ENCODE measurements at regions not wholly inside any gene's neighbourhood (a gene's known extent, or its start where the extent isn't known, plus 50 kb on each side); places are given as distances from the start of the nearest gene placed in this dataset.
A peak's percentile ranks its signal among the peaks of the same experiment; 100 is the strongest.
"Not testable (repeated sequence)": the region's sequence is repeated elsewhere in the genome, so short reads cannot be mapped to it uniquely, and the experiment has no call there.

DNA sequence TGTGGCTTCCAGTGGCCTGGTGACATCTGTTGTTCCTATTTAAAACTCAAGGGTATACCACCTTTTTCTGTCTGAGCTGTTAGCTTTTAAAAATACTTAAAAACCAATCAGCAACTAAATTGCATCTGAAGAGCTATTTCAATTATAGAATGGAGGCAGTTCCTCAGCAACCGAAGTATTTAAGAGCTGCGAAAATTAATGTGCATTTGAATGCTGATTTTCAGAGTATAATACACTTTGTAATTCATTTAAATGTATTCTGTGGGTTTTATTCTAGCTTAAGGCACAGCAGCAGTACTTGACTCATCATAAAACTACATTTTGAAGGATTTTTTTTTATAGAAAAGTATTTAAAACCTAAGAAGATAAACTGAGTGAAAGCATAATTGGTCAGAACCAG is 404.9 kb upstream of the PRKCQ start:
- H3K4me3 ChIP-seq = no peak overlapping the region
- no peak for DNase-seq (ENCODE audit: low spot score)
- Mint-ChIP-seq H3K27ac (no peak overlapping the region), H3K4me3 (no peak overlapping the region), H3K36me3 (ENCODE audit: low read depth) (no peaks in the 10 kb centered on the region), H3K27me3 (ENCODE audit: insufficient read depth, low read depth, poor library complexity) (peaks cover 8% of the 10 kb centered on the region), H3K4me1 (peaks cover 4% of the 10 kb centered on the region; the same call in 1 of the 3 replicates), H3K9me3 (no peaks in the 10 kb centered on the region)
- H3K27ac ChIP-seq (ENCODE audit: low read depth) = no peak overlapping the region
- H4K20me1 ChIP-seq (replicated peaks; ENCODE audit: insufficient read depth) = no peaks in the 10 kb centered on the region
- no peak overlapping the region for H3K4me2 ChIP-seq
- H3K9me2 ChIP-seq (ENCODE audit: insufficient read depth) = no peaks in the 10 kb centered on the region
- peaks cover 8% of the 10 kb centered on the region; the same call in 1 of the 2 replicates for H3K4me1 ChIP-seq (ENCODE audit: insufficient read depth)
- TF ChIP-seq, protein P1, sequence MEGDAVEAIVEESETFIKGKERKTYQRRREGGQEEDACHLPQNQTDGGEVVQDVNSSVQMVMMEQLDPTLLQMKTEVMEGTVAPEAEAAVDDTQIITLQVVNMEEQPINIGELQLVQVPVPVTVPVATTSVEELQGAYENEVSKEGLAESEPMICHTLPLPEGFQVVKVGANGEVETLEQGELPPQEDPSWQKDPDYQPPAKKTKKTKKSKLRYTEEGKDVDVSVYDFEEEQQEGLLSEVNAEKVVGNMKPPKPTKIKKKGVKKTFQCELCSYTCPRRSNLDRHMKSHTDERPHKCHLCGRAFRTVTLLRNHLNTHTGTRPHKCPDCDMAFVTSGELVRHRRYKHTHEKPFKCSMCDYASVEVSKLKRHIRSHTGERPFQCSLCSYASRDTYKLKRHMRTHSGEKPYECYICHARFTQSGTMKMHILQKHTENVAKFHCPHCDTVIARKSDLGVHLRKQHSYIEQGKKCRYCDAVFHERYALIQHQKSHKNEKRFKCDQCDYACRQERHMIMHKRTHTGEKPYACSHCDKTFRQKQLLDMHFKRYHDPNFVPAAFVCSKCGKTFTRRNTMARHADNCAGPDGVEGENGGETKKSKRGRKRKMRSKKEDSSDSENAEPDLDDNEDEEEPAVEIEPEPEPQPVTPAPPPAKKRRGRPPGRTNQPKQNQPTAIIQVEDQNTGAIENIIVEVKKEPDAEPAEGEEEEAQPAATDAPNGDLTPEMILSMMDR (conservative IDR thresholded peaks at IDR 0.05; ENCODE audit: low read depth in 2 of 2) = no peak
- no peak for TF ChIP-seq STAT1 (IDR thresholded peaks at IDR 0.05; ENCODE audit: unreplicated experiment)
- TF ChIP-seq, protein P2, sequence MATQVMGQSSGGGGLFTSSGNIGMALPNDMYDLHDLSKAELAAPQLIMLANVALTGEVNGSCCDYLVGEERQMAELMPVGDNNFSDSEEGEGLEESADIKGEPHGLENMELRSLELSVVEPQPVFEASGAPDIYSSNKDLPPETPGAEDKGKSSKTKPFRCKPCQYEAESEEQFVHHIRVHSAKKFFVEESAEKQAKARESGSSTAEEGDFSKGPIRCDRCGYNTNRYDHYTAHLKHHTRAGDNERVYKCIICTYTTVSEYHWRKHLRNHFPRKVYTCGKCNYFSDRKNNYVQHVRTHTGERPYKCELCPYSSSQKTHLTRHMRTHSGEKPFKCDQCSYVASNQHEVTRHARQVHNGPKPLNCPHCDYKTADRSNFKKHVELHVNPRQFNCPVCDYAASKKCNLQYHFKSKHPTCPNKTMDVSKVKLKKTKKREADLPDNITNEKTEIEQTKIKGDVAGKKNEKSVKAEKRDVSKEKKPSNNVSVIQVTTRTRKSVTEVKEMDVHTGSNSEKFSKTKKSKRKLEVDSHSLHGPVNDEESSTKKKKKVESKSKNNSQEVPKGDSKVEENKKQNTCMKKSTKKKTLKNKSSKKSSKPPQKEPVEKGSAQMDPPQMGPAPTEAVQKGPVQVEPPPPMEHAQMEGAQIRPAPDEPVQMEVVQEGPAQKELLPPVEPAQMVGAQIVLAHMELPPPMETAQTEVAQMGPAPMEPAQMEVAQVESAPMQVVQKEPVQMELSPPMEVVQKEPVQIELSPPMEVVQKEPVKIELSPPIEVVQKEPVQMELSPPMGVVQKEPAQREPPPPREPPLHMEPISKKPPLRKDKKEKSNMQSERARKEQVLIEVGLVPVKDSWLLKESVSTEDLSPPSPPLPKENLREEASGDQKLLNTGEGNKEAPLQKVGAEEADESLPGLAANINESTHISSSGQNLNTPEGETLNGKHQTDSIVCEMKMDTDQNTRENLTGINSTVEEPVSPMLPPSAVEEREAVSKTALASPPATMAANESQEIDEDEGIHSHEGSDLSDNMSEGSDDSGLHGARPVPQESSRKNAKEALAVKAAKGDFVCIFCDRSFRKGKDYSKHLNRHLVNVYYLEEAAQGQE (IDR thresholded peaks at IDR 0.05; ENCODE audit: unreplicated experiment) = no peak
- no peak for TF ChIP-seq CREB1 (CRISPR knock-in tag; IDR thresholded peaks at IDR 0.05; ENCODE audit: low read depth)
- TF ChIP-seq, protein P3, sequence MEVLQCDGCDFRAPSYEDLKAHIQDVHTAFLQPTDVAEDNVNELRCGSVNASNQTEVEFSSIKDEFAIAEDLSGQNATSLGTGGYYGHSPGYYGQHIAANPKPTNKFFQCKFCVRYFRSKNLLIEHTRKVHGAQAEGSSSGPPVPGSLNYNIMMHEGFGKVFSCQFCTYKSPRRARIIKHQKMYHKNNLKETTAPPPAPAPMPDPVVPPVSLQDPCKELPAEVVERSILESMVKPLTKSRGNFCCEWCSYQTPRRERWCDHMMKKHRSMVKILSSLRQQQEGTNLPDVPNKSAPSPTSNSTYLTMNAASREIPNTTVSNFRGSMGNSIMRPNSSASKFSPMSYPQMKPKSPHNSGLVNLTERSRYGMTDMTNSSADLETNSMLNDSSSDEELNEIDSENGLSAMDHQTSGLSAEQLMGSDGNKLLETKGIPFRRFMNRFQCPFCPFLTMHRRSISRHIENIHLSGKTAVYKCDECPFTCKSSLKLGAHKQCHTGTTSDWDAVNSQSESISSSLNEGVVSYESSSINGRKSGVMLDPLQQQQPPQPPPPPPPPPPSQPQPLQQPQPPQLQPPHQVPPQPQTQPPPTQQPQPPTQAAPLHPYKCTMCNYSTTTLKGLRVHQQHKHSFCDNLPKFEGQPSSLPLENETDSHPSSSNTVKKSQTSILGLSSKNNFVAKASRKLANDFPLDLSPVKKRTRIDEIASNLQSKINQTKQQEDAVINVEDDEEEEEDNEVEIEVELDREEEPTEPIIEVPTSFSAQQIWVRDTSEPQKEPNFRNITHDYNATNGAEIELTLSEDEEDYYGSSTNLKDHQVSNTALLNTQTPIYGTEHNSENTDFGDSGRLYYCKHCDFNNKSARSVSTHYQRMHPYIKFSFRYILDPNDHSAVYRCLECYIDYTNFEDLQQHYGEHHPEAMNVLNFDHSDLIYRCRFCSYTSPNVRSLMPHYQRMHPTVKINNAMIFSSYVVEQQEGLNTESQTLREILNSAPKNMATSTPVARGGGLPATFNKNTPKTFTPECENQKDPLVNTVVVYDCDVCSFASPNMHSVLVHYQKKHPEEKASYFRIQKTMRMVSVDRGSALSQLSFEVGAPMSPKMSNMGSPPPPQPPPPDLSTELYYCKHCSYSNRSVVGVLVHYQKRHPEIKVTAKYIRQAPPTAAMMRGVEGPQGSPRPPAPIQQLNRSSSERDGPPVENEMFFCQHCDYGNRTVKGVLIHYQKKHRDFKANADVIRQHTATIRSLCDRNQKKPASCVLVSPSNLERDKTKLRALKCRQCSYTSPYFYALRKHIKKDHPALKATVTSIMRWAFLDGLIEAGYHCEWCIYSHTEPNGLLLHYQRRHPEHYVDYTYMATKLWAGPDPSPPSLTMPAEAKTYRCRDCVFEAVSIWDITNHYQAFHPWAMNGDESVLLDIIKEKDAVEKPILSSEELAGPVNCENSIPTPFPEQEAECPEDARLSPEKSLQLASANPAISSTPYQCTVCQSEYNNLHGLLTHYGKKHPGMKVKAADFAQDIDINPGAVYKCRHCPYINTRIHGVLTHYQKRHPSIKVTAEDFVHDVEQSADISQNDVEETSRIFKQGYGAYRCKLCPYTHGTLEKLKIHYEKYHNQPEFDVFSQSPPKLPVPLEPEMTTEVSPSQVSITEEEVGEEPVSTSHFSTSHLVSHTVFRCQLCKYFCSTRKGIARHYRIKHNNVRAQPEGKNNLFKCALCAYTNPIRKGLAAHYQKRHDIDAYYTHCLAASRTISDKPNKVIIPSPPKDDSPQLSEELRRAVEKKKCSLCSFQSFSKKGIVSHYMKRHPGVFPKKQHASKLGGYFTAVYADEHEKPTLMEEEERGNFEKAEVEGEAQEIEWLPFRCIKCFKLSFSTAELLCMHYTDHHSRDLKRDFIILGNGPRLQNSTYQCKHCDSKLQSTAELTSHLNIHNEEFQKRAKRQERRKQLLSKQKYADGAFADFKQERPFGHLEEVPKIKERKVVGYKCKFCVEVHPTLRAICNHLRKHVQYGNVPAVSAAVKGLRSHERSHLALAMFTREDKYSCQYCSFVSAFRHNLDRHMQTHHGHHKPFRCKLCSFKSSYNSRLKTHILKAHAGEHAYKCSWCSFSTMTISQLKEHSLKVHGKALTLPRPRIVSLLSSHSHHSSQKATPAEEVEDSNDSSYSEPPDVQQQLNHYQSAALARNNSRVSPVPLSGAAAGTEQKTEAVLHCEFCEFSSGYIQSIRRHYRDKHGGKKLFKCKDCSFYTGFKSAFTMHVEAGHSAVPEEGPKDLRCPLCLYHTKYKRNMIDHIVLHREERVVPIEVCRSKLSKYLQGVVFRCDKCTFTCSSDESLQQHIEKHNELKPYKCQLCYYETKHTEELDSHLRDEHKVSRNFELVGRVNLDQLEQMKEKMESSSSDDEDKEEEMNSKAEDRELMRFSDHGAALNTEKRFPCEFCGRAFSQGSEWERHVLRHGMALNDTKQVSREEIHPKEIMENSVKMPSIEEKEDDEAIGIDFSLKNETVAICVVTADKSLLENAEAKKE (CRISPR knock-in tag; IDR thresholded peaks at IDR 0.05) = no peak
- no peaks in the 10 kb centered on the region; the same call in 1 of the 2 replicates for H3K79me2 ChIP-seq (replicated peaks; ENCODE audit: insufficient read depth)
- H3K27me3 ChIP-seq (ENCODE audit: insufficient read depth) = no peaks in the 10 kb centered on the region
- no peak for ATAC-seq
- H3K36me3 ChIP-seq (ENCODE audit: insufficient read depth) = no peaks in the 10 kb centered on the region
- H2AFZ ChIP-seq = 0 out of 2 replicates have a peak overlapping the region, but pooled peaks have one; percentile 52
- no peaks in the 10 kb centered on the region for H3F3A ChIP-seq (replicated peaks; ENCODE audit: low read depth)

DNA sequence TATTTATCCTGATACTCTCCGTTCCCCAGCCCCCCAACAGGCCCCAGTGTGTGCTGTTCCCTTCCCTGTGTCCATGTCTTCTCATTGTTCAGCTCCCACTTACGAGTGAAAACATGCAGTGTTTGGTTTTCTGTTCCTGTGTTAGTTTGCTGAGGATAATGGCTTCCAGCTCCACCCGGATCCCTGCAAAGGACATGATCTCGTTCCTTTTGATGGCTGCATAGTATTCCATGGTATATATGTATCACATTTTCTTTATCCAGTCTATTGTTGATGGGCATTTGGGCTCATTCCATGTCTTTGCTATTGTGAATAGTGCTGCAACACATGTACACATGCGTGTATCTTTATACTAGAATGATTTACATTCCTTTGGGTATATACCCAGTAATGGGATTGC is 403.9 kb upstream of the PRKCQ start:
- not testable (repeated sequence) for H3F3A ChIP-seq (replicated peaks; ENCODE audit: low read depth); H3K79me2 ChIP-seq (replicated peaks; ENCODE audit: insufficient read depth); H3K27me3 Mint-ChIP-seq (ENCODE audit: insufficient read depth, low read depth, poor library complexity); H2AFZ ChIP-seq; H3K27ac ChIP-seq (ENCODE audit: low read depth); H3K27ac Mint-ChIP-seq; H3K27me3 ChIP-seq (ENCODE audit: insufficient read depth); H3K9me3 Mint-ChIP-seq; DNase-seq (ENCODE audit: low spot score); H3K36me3 ChIP-seq (ENCODE audit: insufficient read depth); H3K4me1 Mint-ChIP-seq; H3K4me3 Mint-ChIP-seq; H3K4me3 ChIP-seq; H4K20me1 ChIP-seq (replicated peaks; ENCODE audit: insufficient read depth); H3K36me3 Mint-ChIP-seq (ENCODE audit: low read depth); ATAC-seq; H3K4me2 ChIP-seq; H3K9me2 ChIP-seq (ENCODE audit: insufficient read depth)
- H3K4me1 ChIP-seq (ENCODE audit: insufficient read depth) = peaks cover 15% of the 10 kb centered on the region
